Activated B cell treated with CpG ODN at 0.5 μM for 24 hours (primary cell): ENCODE measurements at regions not wholly inside any gene's neighbourhood (a gene's known extent, or its start where the extent isn't known, plus 50 kb on each side); places are given as distances from the start of the nearest gene placed in this dataset.
"Not testable (repeated sequence)": the region's sequence is repeated elsewhere in the genome, so short reads cannot be mapped to it uniquely, and the experiment has no call there.

Experiments
- ATAC-seq: fragments of 200-7000 bp; cut with Tn5 transposase; one replicate; pipeline ENCODE4 v1.10.0; 2021; ENCODE audit warnings: low read depth, mild to moderate bottlenecking, moderate library complexity
- CTCF ChIA-PET: fragments of 350-600 bp; sonication (Branson Sonifier 250); formaldehyde crosslinking; loops from one replicate; lab custom pipeline; 2021; ENCODE audit warnings: antibody characterized with exemption; lab: Charles Lee
- POLR2A ChIA-PET: fragments of 350-600 bp; sonication (Branson Sonifier 250); formaldehyde crosslinking; loops from one replicate; lab custom pipeline; 2021; ENCODE audit warnings: antibody characterized with exemption; lab: Charles Lee
- DNase-seq: peaks from one replicate; pipeline ENCODE4 v3.0.0; 2022
- H3K27ac Mint-ChIP-seq: one replicate; pipeline ENCODE4 v1.8.0; 2020; ENCODE audit warnings: mixed read lengths
- H3K27me3 Mint-ChIP-seq: one replicate; pipeline ENCODE4 v1.8.0; 2021; ENCODE audit warnings: mixed read lengths
- H3K36me3 Mint-ChIP-seq: one replicate; pipeline ENCODE4 v1.8.0; 2021; ENCODE audit warnings: low read depth, mixed read lengths
- H3K4me1 Mint-ChIP-seq: one replicate; pipeline ENCODE4 v1.8.0; 2021; ENCODE audit warnings: mixed read lengths
- H3K4me3 Mint-ChIP-seq: one replicate; pipeline ENCODE4 v1.8.0; 2020; ENCODE audit warnings: mild to moderate bottlenecking, mixed read lengths
- H3K9me3 Mint-ChIP-seq: one replicate; pipeline ENCODE4 v1.8.0; 2020; ENCODE audit warnings: mixed read lengths
- intact Hi-C: fragments of 100-400 bp; cut with micrococcal nuclease; formaldehyde crosslinking; loops from one replicate; pipeline ENCODE4 v1.15.1; 2024

GRCh38 chr4:49156309-49156708, 170.2 kb downstream of the CWH43 start:
- H3K4me3 Mint-ChIP-seq, DNase-seq, POLR2A ChIA-PET, ATAC-seq, CTCF ChIA-PET, H3K36me3 Mint-ChIP-seq, H3K4me1 Mint-ChIP-seq, H3K27me3 Mint-ChIP-seq, intact Hi-C loops, H3K27ac Mint-ChIP-seq: not testable (repeated sequence)
- H3K9me3 Mint-ChIP-seq: peaks cover 40% of the 10 kb centered on the region

- CTCF ChIA-PET, H3K27me3 Mint-ChIP-seq, H3K4me1 Mint-ChIP-seq, DNase-seq, H3K4me3 Mint-ChIP-seq, H3K36me3 Mint-ChIP-seq, POLR2A ChIA-PET, H3K27ac Mint-ChIP-seq, intact Hi-C loops, ATAC-seq: not testable (repeated sequence)
- peaks cover 38% of the 10 kb centered on the region for H3K9me3 Mint-ChIP-seq
Observed at GRCh38 chr4:49157630-49158029, 171.6 kb downstream of the CWH43 start.

GRCh38 chr4:49161111-49161541, 175.1 kb downstream of the CWH43 start:
- DNase-seq, H3K9me3 Mint-ChIP-seq, POLR2A ChIA-PET, H3K4me1 Mint-ChIP-seq, CTCF ChIA-PET, H3K27ac Mint-ChIP-seq, H3K36me3 Mint-ChIP-seq, H3K27me3 Mint-ChIP-seq, H3K4me3 Mint-ChIP-seq, intact Hi-C loops, ATAC-seq: not testable (repeated sequence)

DNA sequence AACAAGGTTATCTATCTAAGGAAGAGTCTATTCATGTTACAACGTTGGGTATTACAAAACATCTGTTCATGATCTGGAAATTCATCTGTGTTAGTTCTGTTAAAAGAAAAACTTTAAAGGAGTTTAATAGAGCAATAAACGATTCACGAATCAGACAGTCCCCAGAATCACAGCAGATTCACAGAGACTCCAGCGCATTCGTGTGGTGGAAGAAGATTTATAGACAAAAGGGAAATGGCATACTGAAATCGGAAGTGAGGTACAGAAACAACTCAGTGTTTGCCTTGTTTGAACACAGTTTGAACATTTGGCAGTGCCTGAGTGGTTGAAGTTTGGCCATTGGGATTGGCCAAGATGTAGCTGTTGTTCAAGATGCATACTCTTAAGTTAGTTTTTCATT, 178.8 kb downstream of the CWH43 start:
- intact Hi-C loops, H3K4me1 Mint-ChIP-seq, H3K4me3 Mint-ChIP-seq, POLR2A ChIA-PET, H3K36me3 Mint-ChIP-seq, CTCF ChIA-PET, H3K9me3 Mint-ChIP-seq, H3K27ac Mint-ChIP-seq, ATAC-seq, DNase-seq, H3K27me3 Mint-ChIP-seq: not testable (repeated sequence)

GRCh38 chr4:49177847-49178246, 191.8 kb downstream of the CWH43 start:
- POLR2A ChIA-PET: not testable (repeated sequence)

DNA sequence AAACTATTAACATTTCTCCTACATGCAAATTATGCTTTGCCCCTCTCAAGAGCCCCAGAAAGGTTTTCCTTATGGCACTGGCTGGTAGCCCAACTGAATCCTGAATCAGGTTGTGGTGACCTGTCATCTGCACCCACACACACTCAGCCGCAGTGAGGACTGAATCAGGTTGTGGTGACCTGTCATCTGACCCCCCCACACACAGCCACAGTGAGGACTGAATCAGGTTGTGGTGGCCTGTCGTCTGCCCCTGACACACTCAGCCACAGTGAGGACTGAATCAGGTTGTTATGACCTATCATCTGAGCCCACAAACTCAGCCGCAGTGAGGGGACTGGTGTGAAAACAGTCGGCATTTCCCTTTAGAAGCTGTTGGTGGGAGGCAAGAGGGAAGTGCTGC, 195.0 kb downstream of the CWH43 start:
- not testable (repeated sequence) for H3K4me1 Mint-ChIP-seq, H3K27ac Mint-ChIP-seq, H3K4me3 Mint-ChIP-seq

More at GRCh38 chr4:49177847-49178246, 191.8 kb downstream of the CWH43 start:
- CTCF ChIA-PET, intact Hi-C loops, H3K27ac Mint-ChIP-seq, H3K4me1 Mint-ChIP-seq, ATAC-seq, H3K27me3 Mint-ChIP-seq, DNase-seq, H3K9me3 Mint-ChIP-seq, H3K4me3 Mint-ChIP-seq, H3K36me3 Mint-ChIP-seq: not testable (repeated sequence)

GRCh38 chr4:49211396-49212194, 225.5 kb downstream of the CWH43 start:
- CTCF ChIA-PET, H3K4me3 Mint-ChIP-seq, POLR2A ChIA-PET, intact Hi-C loops, H3K27me3 Mint-ChIP-seq, H3K36me3 Mint-ChIP-seq, ATAC-seq, H3K27ac Mint-ChIP-seq, H3K4me1 Mint-ChIP-seq, DNase-seq: not testable (repeated sequence)
- peaks cover 14% of the 10 kb centered on the region for H3K9me3 Mint-ChIP-seq

More for the DNA sequence above, 195.0 kb downstream of the CWH43 start:
- H3K9me3 Mint-ChIP-seq, H3K36me3 Mint-ChIP-seq, POLR2A ChIA-PET, intact Hi-C loops, ATAC-seq, CTCF ChIA-PET, H3K27me3 Mint-ChIP-seq, DNase-seq: not testable (repeated sequence)

GRCh38 chr4:49213250-49213649, 227.2 kb downstream of the CWH43 start:
- CTCF ChIA-PET, H3K36me3 Mint-ChIP-seq, H3K4me1 Mint-ChIP-seq, POLR2A ChIA-PET, intact Hi-C loops, H3K27me3 Mint-ChIP-seq, H3K4me3 Mint-ChIP-seq, ATAC-seq, H3K27ac Mint-ChIP-seq, DNase-seq: not testable (repeated sequence)
- peaks cover 12% of the 10 kb centered on the region for H3K9me3 Mint-ChIP-seq

DNA sequence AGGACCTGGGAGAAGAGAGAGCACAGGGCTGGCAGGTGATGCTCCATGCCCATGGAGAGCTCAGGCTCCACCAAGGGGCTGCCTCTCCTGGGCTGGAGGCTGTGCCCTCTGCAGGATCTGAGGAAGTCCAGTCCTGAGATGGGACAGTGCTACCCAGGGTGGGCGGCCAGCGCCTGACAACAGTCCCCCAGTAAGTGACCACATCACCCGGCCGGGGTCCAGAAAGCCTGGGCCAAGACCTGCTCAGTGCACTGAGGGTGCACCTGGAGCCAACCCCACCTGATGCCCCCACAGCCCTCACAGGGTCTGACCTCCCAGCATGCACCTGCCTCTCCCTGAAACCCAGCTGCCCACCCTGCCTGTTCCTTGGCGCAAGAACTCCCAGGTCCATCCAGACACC, 227.7 kb downstream of the CWH43 start:
- peaks cover 12% of the 10 kb centered on the region for H3K9me3 Mint-ChIP-seq
- POLR2A ChIA-PET, H3K36me3 Mint-ChIP-seq, intact Hi-C loops, H3K4me1 Mint-ChIP-seq, H3K27ac Mint-ChIP-seq, CTCF ChIA-PET, ATAC-seq, H3K4me3 Mint-ChIP-seq, DNase-seq, H3K27me3 Mint-ChIP-seq: not testable (repeated sequence)

DNA sequence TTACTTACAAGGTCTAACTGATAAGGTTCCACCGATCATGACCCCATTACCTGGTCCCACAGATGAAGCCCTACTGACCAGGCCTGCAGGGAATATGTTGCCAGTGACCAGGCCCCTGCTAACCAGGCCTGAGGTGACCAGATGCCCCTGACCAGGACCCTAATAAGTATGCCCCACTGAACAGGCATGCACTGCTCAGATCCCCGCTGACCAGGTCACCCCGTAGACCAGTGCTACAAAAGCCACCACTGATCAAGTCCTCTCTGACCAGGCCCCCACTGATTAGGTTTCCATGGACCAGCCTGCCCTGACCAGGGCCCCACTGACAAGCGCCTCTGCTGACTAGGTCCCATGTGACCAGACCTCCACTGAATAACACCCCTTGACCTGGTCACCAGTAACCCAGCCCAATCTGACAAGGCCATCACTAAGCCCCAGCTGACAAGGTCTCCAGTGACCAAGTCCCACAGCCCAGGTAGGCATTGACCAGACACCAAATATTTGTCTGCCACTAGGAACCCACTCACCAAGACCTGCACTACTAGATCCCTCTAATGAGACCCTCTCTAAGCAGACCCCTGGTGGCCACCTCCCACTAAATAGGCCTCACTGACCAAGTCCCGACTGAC, 228.5 kb downstream of the CWH43 start:
- peaks cover 19% of the 10 kb centered on the region for H3K9me3 Mint-ChIP-seq
- DNase-seq, H3K4me1 Mint-ChIP-seq, ATAC-seq, CTCF ChIA-PET, H3K36me3 Mint-ChIP-seq, H3K27me3 Mint-ChIP-seq, POLR2A ChIA-PET, intact Hi-C loops, H3K27ac Mint-ChIP-seq, H3K4me3 Mint-ChIP-seq: not testable (repeated sequence)

DNA sequence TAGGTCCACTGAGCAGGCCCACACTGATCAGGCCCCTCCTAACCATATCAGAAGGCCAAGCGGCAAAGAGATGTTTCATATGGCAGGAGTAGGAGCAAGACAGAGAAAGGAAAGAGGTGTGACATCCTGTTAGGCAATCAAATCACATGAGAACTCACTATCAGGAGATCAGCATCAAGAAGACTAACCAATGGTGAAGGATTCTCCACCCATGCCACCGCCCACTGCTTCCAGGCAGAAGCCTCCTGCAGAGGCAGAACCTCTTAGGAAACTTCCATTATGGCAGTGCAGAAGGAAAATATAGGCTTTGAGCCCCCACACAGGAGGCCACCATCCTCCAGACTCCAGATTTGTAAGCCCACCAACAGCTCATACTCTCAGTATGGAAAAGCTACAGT, 229.0 kb downstream of the CWH43 start:
- H3K27me3 Mint-ChIP-seq, H3K4me3 Mint-ChIP-seq, H3K36me3 Mint-ChIP-seq, H3K4me1 Mint-ChIP-seq, CTCF ChIA-PET, ATAC-seq, DNase-seq, H3K27ac Mint-ChIP-seq, intact Hi-C loops, POLR2A ChIA-PET: not testable (repeated sequence)
- H3K9me3 Mint-ChIP-seq: peaks cover 19% of the 10 kb centered on the region

GRCh38 chr4:49216606-49217005, 230.5 kb downstream of the CWH43 start:
- DNase-seq, H3K36me3 Mint-ChIP-seq, intact Hi-C loops, POLR2A ChIA-PET, H3K27ac Mint-ChIP-seq, H3K4me3 Mint-ChIP-seq, CTCF ChIA-PET, H3K27me3 Mint-ChIP-seq, ATAC-seq, H3K4me1 Mint-ChIP-seq: not testable (repeated sequence)
- H3K9me3 Mint-ChIP-seq: peaks cover 23% of the 10 kb centered on the region
